Fibroblast of pulmonary artery (primary cell): ENCODE measurements at regions not wholly inside any gene's neighbourhood (a gene's known extent, or its start where the extent isn't known, plus 50 kb on each side); places are given as distances from the start of the nearest gene placed in this dataset.

Source experiments
- DNase-seq: peaks from one replicate; pipeline ENCODE4 v3.0.0-alpha.2; 2010; ENCODE audit warnings: low read depth
- H3K4me3 ChIP-seq: replicated peaks from 2 replicates; pipeline ENCODE4 v1.5.1; 2011; ENCODE audit warnings: low read depth, mild to moderate bottlenecking, control low read depth, low read length, moderate library complexity
- CTCF ChIP-seq: IDR thresholded peaks from 2 replicates; pipeline ENCODE4 v1.5.1; 2011; ENCODE audit warnings: mild to moderate bottlenecking, control low read depth, low read length, inconsistent platforms; ENCODE audit errors: missing control alignments

- no peak for DNase-seq
- no peak for TF ChIP-seq CTCF
- H3K4me3 ChIP-seq: no peak overlapping the region
Measured at GRCh38 chr12:11593013-11593412, 56.5 kb upstream of the ETV6 start.

- DNase-seq: no peak
- H3K4me3 ChIP-seq: no peak overlapping the region
- TF ChIP-seq CTCF: no peak
Measured at GRCh38 chr12:11595080-11595479, 54.4 kb upstream of the ETV6 start.

- no peak for TF ChIP-seq CTCF
- DNase-seq: no peak
- no peak overlapping the region for H3K4me3 ChIP-seq
Measured at GRCh38 chr12:11596141-11596540, 53.3 kb upstream of the ETV6 start.

- TF ChIP-seq CTCF: no peak
- no peak overlapping the region for H3K4me3 ChIP-seq
- DNase-seq: no peak
Measured at GRCh38 chr12:11598900-11599299, 50.6 kb upstream of the ETV6 start.
